H9 (cell line): ENCODE measurements at regions not wholly inside any gene's neighbourhood (a gene's known extent, or its start where the extent isn't known, plus 50 kb on each side); places are given as distances from the start of the nearest gene placed in this dataset.

ENCODE experiments used
- DNase-seq: peaks from one replicate; pipeline ENCODE4 v3.0.0-alpha.2; 2017
- H2AFZ ChIP-seq: one replicate; pipeline ENCODE4 v1.6.1; 2013; ENCODE audit warnings: mild to moderate bottlenecking, low read length, control low read depth, moderate library complexity
- H2AK5ac ChIP-seq: 2 replicates; pipeline ENCODE4 v1.6.1; 2013; ENCODE audit warnings: low read length, control low read depth, mixed read lengths; ENCODE audit not compliant: insufficient read length
- H2BK120ac ChIP-seq: one replicate; pipeline ENCODE4 v1.6.1; 2013; ENCODE audit warnings: low read depth, mild to moderate bottlenecking, low read length, control low read depth, inconsistent platforms; ENCODE audit not compliant: poor library complexity, severe bottlenecking
- H2BK12ac ChIP-seq: 2 replicates; pipeline ENCODE4 v1.6.1; 2013; ENCODE audit warnings: low read length, control low read depth, mixed read lengths, low read depth; ENCODE audit not compliant: insufficient read length
- H2BK15ac ChIP-seq: 2 replicates; pipeline ENCODE4 v1.6.1; 2013; ENCODE audit warnings: low read depth, low read length, control low read depth
- H2BK20ac ChIP-seq: one replicate; pipeline ENCODE4 v1.6.1; 2013; ENCODE audit warnings: low read depth, mild to moderate bottlenecking, low read length, control low read depth, inconsistent platforms; ENCODE audit not compliant: poor library complexity, severe bottlenecking
- H2BK5ac ChIP-seq: 2 replicates; pipeline ENCODE4 v1.6.1; 2013; ENCODE audit warnings: low read length, control low read depth, mixed read lengths; ENCODE audit not compliant: insufficient read length
- H3K14ac ChIP-seq: 2 replicates; pipeline ENCODE4 v1.6.1; 2013; ENCODE audit warnings: low read length, control low read depth; ENCODE audit not compliant: insufficient read depth
- H3K18ac ChIP-seq: 2 replicates; pipeline ENCODE4 v1.6.1; 2013; ENCODE audit warnings: low read depth, mild to moderate bottlenecking, mixed read lengths, low read length, control low read depth; ENCODE audit not compliant: insufficient read length
- H3K23ac ChIP-seq: 2 replicates; pipeline ENCODE4 v1.6.1; 2013; ENCODE audit warnings: low read length, control low read depth, mixed read lengths, low read depth; ENCODE audit not compliant: insufficient read length
- H3K23me2 ChIP-seq: 2 replicates; pipeline ENCODE4 v1.6.1; 2013; ENCODE audit warnings: low read depth, mild to moderate bottlenecking, mixed read lengths, low read length, control low read depth; ENCODE audit not compliant: insufficient read length, poor library complexity, severe bottlenecking
- H3K27ac ChIP-seq: 2 replicates; pipeline ENCODE4 v1.5.1; 2013; ENCODE audit warnings: low read length, control low read depth, mixed read lengths, low read depth; ENCODE audit not compliant: insufficient read length
- H3K27me3 ChIP-seq: 2 replicates; pipeline ENCODE4 v1.6.1; 2013; ENCODE audit warnings: low read length, control low read depth, inconsistent platforms; ENCODE audit not compliant: insufficient read depth
- H3K4ac ChIP-seq: 2 replicates; pipeline ENCODE4 v1.6.1; 2013; ENCODE audit warnings: low read depth, mild to moderate bottlenecking, control low read depth, inconsistent platforms, low read length, moderate library complexity
- H3K4me1 ChIP-seq: 2 replicates; pipeline ENCODE4 v1.6.1; 2013; ENCODE audit warnings: low read length, control low read depth, inconsistent platforms; ENCODE audit not compliant: insufficient read depth
- H3K4me2 ChIP-seq: 2 replicates; pipeline ENCODE4 v1.6.1; 2013; ENCODE audit warnings: low read length, control low read depth, mixed read lengths; ENCODE audit not compliant: insufficient read length, insufficient read depth
- H3K56ac ChIP-seq: 2 replicates; pipeline ENCODE4 v1.6.1; 2013; ENCODE audit warnings: low read depth, mild to moderate bottlenecking, mixed read lengths, low read length, control low read depth; ENCODE audit not compliant: insufficient read length
- H3K79me1 ChIP-seq: 2 replicates; pipeline ENCODE4 v1.6.1; 2013; ENCODE audit warnings: low read depth, mild to moderate bottlenecking, moderate library complexity, low read length, control low read depth, inconsistent platforms; ENCODE audit not compliant: insufficient read depth, poor library complexity, severe bottlenecking
- H3K79me2 ChIP-seq: 2 replicates; pipeline ENCODE4 v1.6.1; 2013; ENCODE audit warnings: low read length, control low read depth, inconsistent platforms; ENCODE audit not compliant: insufficient read depth
- H3K9ac ChIP-seq: 2 replicates; pipeline ENCODE4 v1.6.1; 2013; ENCODE audit warnings: low read length, control low read depth, mixed read lengths; ENCODE audit not compliant: insufficient read length; ENCODE audit errors: extremely low read depth
- H3K9me3 ChIP-seq: one replicate; pipeline ENCODE4 v1.6.1; 2013; ENCODE audit warnings: low read depth, low read length, inconsistent platforms; ENCODE audit not compliant: control insufficient read depth
- H3T11ph ChIP-seq: one replicate; pipeline ENCODE4 v1.6.1; 2013; ENCODE audit warnings: mild to moderate bottlenecking, low read length, control low read depth, inconsistent platforms
- H4K20me1 ChIP-seq: one replicate; pipeline ENCODE4 v1.6.1; 2013; ENCODE audit not compliant: control insufficient read depth, insufficient read length, insufficient read depth
- H4K5ac ChIP-seq: 2 replicates; pipeline ENCODE4 v1.6.1; 2013; ENCODE audit warnings: low read depth, mild to moderate bottlenecking, mixed read lengths, low read length, control low read depth; ENCODE audit not compliant: insufficient read length
- H4K8ac ChIP-seq: replicated peaks from 2 replicates; pipeline ENCODE4 v1.6.1; 2013; ENCODE audit warnings: low read length, control low read depth, mixed read lengths, low read depth; ENCODE audit not compliant: insufficient read length
- H4K91ac ChIP-seq: 2 replicates; pipeline ENCODE4 v1.6.1; 2013; ENCODE audit warnings: low read depth, mild to moderate bottlenecking, moderate library complexity, mixed read lengths, low read length, control low read depth; ENCODE audit not compliant: insufficient read length
- H3K27ac Mint-ChIP-seq, 3 experiments: 2 replicates in 2 of 3; 3 replicates in 1 of 3; pipeline ENCODE4 v1.8.0; 2020 to 2021; ENCODE audit warnings: mixed read lengths in 3 of 3, mild to moderate bottlenecking in 1 of 3, moderate library complexity in 1 of 3
- H3K27me3 Mint-ChIP-seq: 2 replicates; pipeline ENCODE4 v1.8.0; 2021; ENCODE audit warnings: low read depth, mild to moderate bottlenecking, moderate library complexity, mixed read lengths
- H3K36me3 Mint-ChIP-seq, 3 experiments: 2 replicates in 2 of 3; 3 replicates in 1 of 3; pipeline ENCODE4 v1.8.0; 2020 to 2021; ENCODE audit warnings: low read depth in 3 of 3, mixed read lengths in 3 of 3; ENCODE audit not compliant: insufficient read depth in 1 of 3
- H3K4me1 Mint-ChIP-seq, 2 experiments: 2 replicates each; pipeline ENCODE4 v1.8.0; 2020; ENCODE audit warnings: mixed read lengths in 2 of 2
- H3K4me3 Mint-ChIP-seq, 2 experiments: 2 replicates in 1 of 2; 3 replicates in 1 of 2; pipeline ENCODE4 v1.8.0; 2020 to 2021; ENCODE audit warnings: mild to moderate bottlenecking in 2 of 2, mixed read lengths in 2 of 2, moderate library complexity in 1 of 2
- H3K9me3 Mint-ChIP-seq, 2 experiments: 2 replicates in 1 of 2; 3 replicates in 1 of 2; pipeline ENCODE4 v1.8.0; 2020; ENCODE audit warnings: mild to moderate bottlenecking in 2 of 2, mixed read lengths in 2 of 2, moderate library complexity in 1 of 2
- CTCF ChIP-seq: fragments of 200-600 bp; sonication (generic); conservative IDR thresholded peaks from 3 replicates; pipeline ENCODE4 v1.8.0; 2021; ENCODE audit warnings: antibody characterized with exemption, mild to moderate bottlenecking
- WGBS: extraction: QIAGEN DNeasy Blood & Tissue Kit; methylation state at CpG from one replicate; pipeline ENCODE4 v1.1.7; 2013; ENCODE audit warnings: missing lambda C conversion rate, low lambda C conversion rate, mixed read lengths; ENCODE audit not compliant: insufficient read length; ENCODE audit errors: extremely low coverage; 5-methylcytosine and 5-hydroxymethylcytosine counted together

- Histone ChIP-seq H3K56ac (no peak overlapping the region), H4K20me1 (no peaks in the 10 kb centered on the region), H3K9ac (no peak overlapping the region), H3K18ac (no peak overlapping the region), H3K27me3 (no peaks in the 10 kb centered on the region), H3T11ph (no peak overlapping the region), H3K14ac (no peak overlapping the region), H3K79me1 (no peaks in the 10 kb centered on the region), H3K4me2 (no peak overlapping the region), H3K9me3 (peaks cover 5% of the 10 kb centered on the region), H3K23ac (no peak overlapping the region), H3K23me2 (no peaks in the 10 kb centered on the region), H3K4me1 (no peaks in the 10 kb centered on the region), H4K5ac (no peak overlapping the region), H3K27ac (no peak overlapping the region), H4K8ac (no peak overlapping the region), H2BK20ac (no peak overlapping the region), H4K91ac (no peak overlapping the region), H2BK120ac (no peak overlapping the region), H2BK12ac (no peak overlapping the region), H3K4ac (no peak overlapping the region), H2BK15ac (no peak overlapping the region), H2BK5ac (no peak overlapping the region), H2AFZ (no peak overlapping the region), H2AK5ac (no peak overlapping the region), H3K79me2 (no peaks in the 10 kb centered on the region)
- Mint-ChIP-seq H3K27ac (no peak overlapping the region), H3K4me3 (no peak overlapping the region), H3K27me3 (no peaks in the 10 kb centered on the region; the same call in 1 of the 2 replicates), H3K4me1 (no peaks in the 10 kb centered on the region), H3K36me3 (peaks cover 3 to 16% (median 4%) of the 10 kb centered on the region in 3 experiments; a peak in 5 of 7 replicates), H3K9me3 (peaks cover 11 to 20% of the 10 kb centered on the region in 2 experiments; a peak in 4 of 5 replicates)
- no CpG with 5 or more reads among the region's 4 CpGs for WGBS
- DNase-seq, result no peak
- TF ChIP-seq CTCF, result no peak
Observed at GRCh38 chr12:93181409-93181965, 196.2 kb upstream of the NUDT4 start.
